Breast epithelium (tissue), 4 donors: ENCODE measurements at regions not wholly inside any gene's neighbourhood (a gene's known extent, or its start where the extent isn't known, plus 50 kb on each side); places are given as distances from the start of the nearest gene placed in this dataset.
"Not testable (repeated sequence)": the region's sequence is repeated elsewhere in the genome, so short reads cannot be mapped to it uniquely, and the experiment has no call there.

Experiments used
- DNase-seq, 2 donors: peaks; one replicate each; pipeline ENCODE4 v3.0.0-alpha.2; 2019; ENCODE audit warnings: low spot score in 2 of 2
- H3K27ac ChIP-seq, 2 donors: fragments of 200-600 bp; sonication (generic) in 1 of 2; one replicate each; pipeline ENCODE4 v1.5.1; 2016 to 2019; ENCODE audit warnings: mild to moderate bottlenecking in 1 of 2
- H3K27me3 ChIP-seq, 2 donors: fragments of 200-600 bp; sonication (generic) in 1 of 2; one replicate each; pipeline versions ENCODE4 v1.5.1 to v1.6.0; 2017 to 2019; ENCODE audit warnings: control low read depth in 1 of 2, mild to moderate bottlenecking in 1 of 2
- H3K36me3 ChIP-seq: fragments of 200-600 bp; one replicate; pipeline ENCODE4 v1.5.1; 2019
- H3K4me1 ChIP-seq, 2 donors: fragments of 200-600 bp; sonication (generic); one replicate each; pipeline ENCODE4 v1.5.1; 2016 to 2019; ENCODE audit warnings: control low read depth in 1 of 2
- H3K4me3 ChIP-seq, 3 donors: fragments of 200-600 bp; sonication (generic); 1 replicate in 2 of 3; 2 replicates in 1 of 3; pipeline ENCODE4 v1.5.1; 2016 to 2019; ENCODE audit warnings: mild to moderate bottlenecking in 3 of 3, moderate library complexity in 2 of 3
- H3K9me3 ChIP-seq, 2 donors: fragments of 200-600 bp; sonication (generic) in 1 of 2; one replicate each; pipeline ENCODE4 v1.5.1; 2016 to 2019; ENCODE audit warnings: control low read depth in 1 of 2
- POLR2A ChIP-seq: fragments of 450-650 bp; IDR thresholded peaks from one replicate; pipeline ENCODE4 v1.6.1; 2016; ENCODE audit warnings: antibody characterized with exemption, mild to moderate bottlenecking, moderate library complexity
- POLR2AphosphoS5 ChIP-seq, 3 donors: sonication (generic); formaldehyde crosslinking; IDR thresholded peaks; one replicate each; pipeline ENCODE4 v1.6.1; 2017; ENCODE audit warnings: antibody characterized with exemption in 3 of 3
- intact Hi-C: fragments of 100-400 bp; cut with DNase I; formaldehyde crosslinking; loops from one replicate; pipeline ENCODE4 v1.15.1; 2023; ENCODE audit warnings: low total_unique reads
- TF ChIP-seq, protein P1 (sequence below), 3 donors: fragments of 450-650 bp; IDR thresholded peaks; one replicate each; pipeline ENCODE4 v1.5.1; 2016 to 2017; ENCODE audit warnings: antibody characterized with exemption in 3 of 3, mild to moderate bottlenecking in 3 of 3, moderate library complexity in 3 of 3

DNA sequence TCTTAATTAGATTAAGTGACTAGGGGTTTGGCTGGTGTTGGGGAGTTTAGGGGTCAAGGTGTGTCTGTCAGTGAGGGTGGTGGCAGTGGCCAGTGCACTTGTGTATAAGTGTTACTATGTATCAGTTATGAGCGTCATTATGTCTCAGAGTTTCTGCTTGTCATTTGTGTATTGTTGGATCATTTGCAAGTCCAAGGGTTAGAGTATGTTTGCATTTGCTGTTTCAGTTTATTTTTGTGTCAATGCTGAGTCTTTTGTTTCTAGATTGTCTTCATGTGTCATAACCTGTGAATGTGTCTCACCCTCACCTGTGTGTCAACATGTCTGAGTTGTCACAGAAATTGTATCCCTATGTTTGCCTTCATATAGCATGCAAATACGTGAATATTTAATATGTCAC lies 97.5 kb upstream of the PAX2 start:
- TF ChIP-seq POLR2AphosphoS5 (IDR thresholded peaks at IDR 0.05) (no peak), POLR2A (no peak)
- TF ChIP-seq, protein P1, sequence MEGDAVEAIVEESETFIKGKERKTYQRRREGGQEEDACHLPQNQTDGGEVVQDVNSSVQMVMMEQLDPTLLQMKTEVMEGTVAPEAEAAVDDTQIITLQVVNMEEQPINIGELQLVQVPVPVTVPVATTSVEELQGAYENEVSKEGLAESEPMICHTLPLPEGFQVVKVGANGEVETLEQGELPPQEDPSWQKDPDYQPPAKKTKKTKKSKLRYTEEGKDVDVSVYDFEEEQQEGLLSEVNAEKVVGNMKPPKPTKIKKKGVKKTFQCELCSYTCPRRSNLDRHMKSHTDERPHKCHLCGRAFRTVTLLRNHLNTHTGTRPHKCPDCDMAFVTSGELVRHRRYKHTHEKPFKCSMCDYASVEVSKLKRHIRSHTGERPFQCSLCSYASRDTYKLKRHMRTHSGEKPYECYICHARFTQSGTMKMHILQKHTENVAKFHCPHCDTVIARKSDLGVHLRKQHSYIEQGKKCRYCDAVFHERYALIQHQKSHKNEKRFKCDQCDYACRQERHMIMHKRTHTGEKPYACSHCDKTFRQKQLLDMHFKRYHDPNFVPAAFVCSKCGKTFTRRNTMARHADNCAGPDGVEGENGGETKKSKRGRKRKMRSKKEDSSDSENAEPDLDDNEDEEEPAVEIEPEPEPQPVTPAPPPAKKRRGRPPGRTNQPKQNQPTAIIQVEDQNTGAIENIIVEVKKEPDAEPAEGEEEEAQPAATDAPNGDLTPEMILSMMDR (IDR thresholded peaks at IDR 0.05) = no peak
- Histone ChIP-seq H3K4me3 (no peak overlapping the region), H3K36me3 (no peaks in the 10 kb centered on the region), H3K9me3 (no peaks in the 10 kb centered on the region), H3K27me3 (peaks cover 0 to 67% of the 10 kb centered on the region in 2 donors), H3K27ac (no peak overlapping the region), H3K4me1 (no peaks in the 10 kb centered on the region)
- intact Hi-C loops = no loop called here
- no peak for DNase-seq

DNA sequence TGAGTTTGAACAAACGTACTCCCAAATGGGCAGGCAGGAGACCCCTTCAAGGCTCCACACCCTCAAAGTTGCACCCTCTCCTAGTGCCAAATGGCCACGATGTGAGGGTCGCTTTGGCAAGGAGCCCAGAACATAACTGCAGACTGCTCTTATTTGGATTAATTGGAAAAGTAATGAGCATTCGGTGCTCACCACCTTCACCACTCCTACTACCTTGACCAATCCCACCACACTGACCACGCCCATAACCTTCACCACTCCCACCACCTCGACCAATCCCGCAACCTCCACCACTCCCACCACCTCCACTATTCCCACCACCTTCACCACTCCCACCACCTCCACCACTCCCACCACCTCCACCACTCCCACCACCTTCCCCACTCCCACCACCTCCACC lies 94.7 kb upstream of the PAX2 start:
- Histone ChIP-seq H3K4me3 (no peak overlapping the region), H3K4me1 (no peaks in the 10 kb centered on the region), H3K9me3 (no peaks in the 10 kb centered on the region), H3K27me3 (peaks cover 3 to 70% of the 10 kb centered on the region in 2 donors), H3K27ac (no peak overlapping the region), H3K36me3 (no peaks in the 10 kb centered on the region)
- intact Hi-C loops = no loop called here
- TF ChIP-seq, protein P1 (IDR thresholded peaks at IDR 0.05) = no peak
- TF ChIP-seq POLR2A (no peak), POLR2AphosphoS5 (IDR thresholded peaks at IDR 0.05) (no peak)
- no peak for DNase-seq

DNA sequence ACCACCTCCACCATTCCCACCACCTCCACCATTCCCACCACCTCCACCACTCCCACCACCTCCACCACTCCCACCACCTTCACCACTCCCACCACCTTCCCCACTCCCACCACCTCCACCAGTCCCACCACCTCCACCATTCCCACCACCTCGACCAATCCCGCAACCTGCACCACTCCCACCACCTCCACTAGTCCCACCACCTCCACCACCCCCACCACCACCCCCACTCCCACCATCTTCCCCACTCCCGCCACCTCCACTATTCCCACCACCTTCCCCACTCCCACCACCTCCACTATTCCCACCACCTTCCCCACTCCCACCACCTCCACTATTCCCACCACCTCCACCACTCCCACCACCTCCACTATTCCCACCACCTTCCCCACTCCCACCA lies 94.3 kb upstream of the PAX2 start:
- H3K4me1 ChIP-seq, H3K36me3 ChIP-seq, DNase-seq, H3K4me3 ChIP-seq, H3K9me3 ChIP-seq, H3K27ac ChIP-seq, intact Hi-C loops: not testable (repeated sequence)
- H3K27me3 ChIP-seq = peaks cover 7 to 70% of the 10 kb centered on the region in 2 donors

DNA sequence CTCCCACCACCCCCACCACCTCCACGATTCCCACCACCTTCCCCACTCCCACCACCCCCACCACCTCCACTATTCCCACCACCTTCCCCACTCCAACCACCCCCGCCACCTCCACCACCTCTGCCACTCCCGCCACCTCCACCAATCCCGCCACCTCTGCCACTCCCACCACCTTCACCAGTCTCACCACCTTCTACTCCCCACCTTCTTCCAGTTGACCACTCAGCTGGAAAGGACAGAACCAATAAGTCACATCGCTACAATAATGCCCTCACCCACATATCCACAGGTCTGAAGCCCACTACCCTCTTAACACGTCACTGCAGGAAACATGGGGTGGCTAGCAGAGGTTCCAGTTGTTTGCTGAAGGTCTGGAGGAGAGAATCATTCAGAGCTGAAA lies 93.5 kb upstream of the PAX2 start:
- DNase-seq = no peak

DNA sequence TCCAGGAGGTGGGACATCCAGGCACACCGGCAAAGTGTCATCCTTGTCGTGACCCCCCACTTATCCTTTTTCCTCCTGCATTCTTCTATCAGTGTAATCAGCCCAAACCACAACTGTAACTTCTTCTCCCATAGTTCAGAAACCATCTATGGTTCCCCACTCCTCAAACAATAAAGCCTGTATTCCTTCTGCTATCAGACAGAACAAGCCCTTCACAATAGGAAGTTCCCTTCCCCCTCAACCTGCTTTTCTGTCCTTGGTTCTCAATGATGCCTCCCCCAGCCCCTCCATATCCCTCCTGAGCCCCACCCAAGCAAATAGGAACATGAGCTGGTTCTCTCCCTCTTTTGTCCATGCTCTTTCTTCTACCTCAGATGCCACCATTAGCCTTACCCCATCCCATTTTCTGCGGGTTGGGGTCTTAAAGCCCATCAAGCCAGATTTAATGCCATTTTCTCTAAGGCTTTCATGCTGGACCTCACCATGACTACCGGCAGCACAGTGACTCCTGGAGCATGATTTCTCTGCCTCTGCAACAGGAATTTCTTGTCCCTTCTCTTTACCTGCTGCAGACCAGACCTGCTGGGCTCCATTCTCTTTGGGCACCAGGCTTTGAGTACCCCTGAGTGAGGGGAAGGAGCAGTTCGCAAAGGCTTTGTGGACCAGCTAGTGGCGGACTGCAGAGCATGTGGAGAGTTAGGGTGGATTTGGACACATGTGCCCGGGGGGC lies 92.8 kb upstream of the PAX2 start:
- intact Hi-C loops = no loop called here

More for the DNA sequence above, 93.5 kb upstream of the PAX2 start:
- no peak overlapping the region for H3K27ac ChIP-seq
- H3K36me3 ChIP-seq = no peaks in the 10 kb centered on the region
- peaks cover 0 to 5% of the 10 kb centered on the region in 2 donors for H3K4me1 ChIP-seq
- intact Hi-C loops = no loop called here
- H3K9me3 ChIP-seq = no peaks in the 10 kb centered on the region
- H3K27me3 ChIP-seq = peaks cover 9 to 70% of the 10 kb centered on the region in 2 donors
- H3K4me3 ChIP-seq = no peak overlapping the region
- TF ChIP-seq, protein P1 (IDR thresholded peaks at IDR 0.05) = no peak
- TF ChIP-seq POLR2AphosphoS5 (IDR thresholded peaks at IDR 0.05) (no peak), POLR2A (no peak)

More for the DNA sequence above, 92.8 kb upstream of the PAX2 start:
- no peak for TF ChIP-seq POLR2A
- TF ChIP-seq, protein P1 (IDR thresholded peaks at IDR 0.05) = no peak
- TF ChIP-seq POLR2AphosphoS5 (IDR thresholded peaks at IDR 0.05) = no peak
- H3K4me3 ChIP-seq = no peak overlapping the region
- no peaks in the 10 kb centered on the region for H3K36me3 ChIP-seq
- H3K4me1 ChIP-seq = peaks cover 0 to 5% of the 10 kb centered on the region in 2 donors
- no peaks in the 10 kb centered on the region for H3K9me3 ChIP-seq
- H3K27ac ChIP-seq = no peak overlapping the region
- H3K27me3 ChIP-seq = peaks cover 9 to 73% of the 10 kb centered on the region in 2 donors
- no peak for DNase-seq
